Immature natural killer cell (primary cell): ENCODE measurements at regions not wholly inside any gene's neighbourhood (a gene's known extent, or its start where the extent isn't known, plus 50 kb on each side); places are given as distances from the start of the nearest gene placed in this dataset.
A peak's percentile ranks its signal among the peaks of the same experiment; 100 is the strongest.

Source experiments
- DNase-seq, 3 donors: peaks; one replicate each; pipeline ENCODE4 v3.0.0; 2022; ENCODE audit warnings: mixed read lengths in 1 of 3
- H3K27ac Mint-ChIP-seq, 6 donors: one replicate each; pipeline ENCODE4 v1.8.0; 2020; ENCODE audit warnings: mixed read lengths in 6 of 6, mild to moderate bottlenecking in 5 of 6, inconsistent platforms in 4 of 6, moderate library complexity in 3 of 6
- H3K27me3 Mint-ChIP-seq, 3 donors: one replicate each; pipeline ENCODE4 v1.8.0; 2020 to 2021; ENCODE audit warnings: low read depth in 3 of 3, mild to moderate bottlenecking in 3 of 3, mixed read lengths in 3 of 3, moderate library complexity in 3 of 3, inconsistent platforms in 1 of 3
- H3K36me3 Mint-ChIP-seq, 3 donors: one replicate each; pipeline ENCODE4 v1.8.0; 2020; ENCODE audit warnings: mixed read lengths in 3 of 3, inconsistent platforms in 2 of 3, mild to moderate bottlenecking in 2 of 3
- H3K4me1 Mint-ChIP-seq, 2 donors: one replicate each; pipeline ENCODE4 v1.8.0; 2020; ENCODE audit warnings: inconsistent platforms in 2 of 2, mild to moderate bottlenecking in 2 of 2, mixed read lengths in 2 of 2, moderate library complexity in 1 of 2
- H3K4me3 Mint-ChIP-seq, 5 donors: one replicate each; pipeline ENCODE4 v1.8.0; 2020; ENCODE audit warnings: mild to moderate bottlenecking in 5 of 5, mixed read lengths in 5 of 5, inconsistent platforms in 3 of 5, moderate library complexity in 3 of 5
- H3K9me3 Mint-ChIP-seq, 6 donors: one replicate each; pipeline ENCODE4 v1.8.0; 2020; ENCODE audit warnings: mild to moderate bottlenecking in 6 of 6, mixed read lengths in 6 of 6, inconsistent platforms in 4 of 6, moderate library complexity in 3 of 6

- DNase-seq: no peak
- Mint-ChIP-seq H3K4me3 (no peak overlapping the region), H3K36me3 (no peaks in the 10 kb centered on the region), H3K27ac (peak overlapping the region in 1 of 6 donors; percentile 32), H3K27me3 (peaks cover 0 to 3% (median 0%) of the 10 kb centered on the region in 3 donors), H3K9me3 (no peaks in the 10 kb centered on the region), H3K4me1 (peaks cover 0 to 8% of the 10 kb centered on the region in 2 donors)
Measured at GRCh38 chr3:5270666-5271371, 83.3 kb downstream of the EDEM1 start.

- Mint-ChIP-seq H3K27me3 (peaks cover 0 to 3% (median 0%) of the 10 kb centered on the region in 3 donors), H3K9me3 (no peaks in the 10 kb centered on the region), H3K36me3 (no peaks in the 10 kb centered on the region), H3K4me3 (no peak overlapping the region), H3K4me1 (peaks cover 0 to 10% of the 10 kb centered on the region in 2 donors), H3K27ac (no peak overlapping the region)
- DNase-seq: no peak
Measured at GRCh38 chr3:5271372-5271683, 83.8 kb downstream of the EDEM1 start.

GRCh38 chr3:5272387-5272786 is 84.9 kb downstream of the EDEM1 start:
- Mint-ChIP-seq H3K36me3 (no peaks in the 10 kb centered on the region), H3K9me3 (no peaks in the 10 kb centered on the region), H3K27me3 (peaks cover 0 to 5% (median 0%) of the 10 kb centered on the region in 3 donors), H3K27ac (no peak overlapping the region), H3K4me1 (peaks cover 0 to 16% of the 10 kb centered on the region in 2 donors), H3K4me3 (no peak overlapping the region)
- no peak for DNase-seq

GRCh38 chr3:5274091-5274490 is 86.6 kb downstream of the EDEM1 start:
- peaks cover 0 to 16% of the 10 kb centered on the region in 2 donors for H3K4me1 Mint-ChIP-seq
- H3K27ac Mint-ChIP-seq: no peak overlapping the region
- DNase-seq: no peak
- H3K9me3 Mint-ChIP-seq: peaks cover 0 to under 1% (median 0%) of the 10 kb centered on the region in 6 donors
- no peak overlapping the region for H3K4me3 Mint-ChIP-seq
- no peaks in the 10 kb centered on the region for H3K36me3 Mint-ChIP-seq
- peaks cover 0 to 6% (median 0%) of the 10 kb centered on the region in 3 donors for H3K27me3 Mint-ChIP-seq

GRCh38 chr3:5275529-5275928 is 88.0 kb downstream of the EDEM1 start:
- DNase-seq: peak in 1 of 3 donors; percentile 9
- no peak overlapping the region for H3K4me3 Mint-ChIP-seq
- peak overlapping the region in 2 of 6 donors; percentile 1 to 39 for H3K27ac Mint-ChIP-seq
- peaks cover 0 to 9% (median under 1%) of the 10 kb centered on the region in 6 donors for H3K9me3 Mint-ChIP-seq
- H3K27me3 Mint-ChIP-seq: peaks cover 0 to 4% (median 0%) of the 10 kb centered on the region in 3 donors
- H3K4me1 Mint-ChIP-seq: peaks cover 0 to 16% of the 10 kb centered on the region in 2 donors
- H3K36me3 Mint-ChIP-seq: no peaks in the 10 kb centered on the region

DNA sequence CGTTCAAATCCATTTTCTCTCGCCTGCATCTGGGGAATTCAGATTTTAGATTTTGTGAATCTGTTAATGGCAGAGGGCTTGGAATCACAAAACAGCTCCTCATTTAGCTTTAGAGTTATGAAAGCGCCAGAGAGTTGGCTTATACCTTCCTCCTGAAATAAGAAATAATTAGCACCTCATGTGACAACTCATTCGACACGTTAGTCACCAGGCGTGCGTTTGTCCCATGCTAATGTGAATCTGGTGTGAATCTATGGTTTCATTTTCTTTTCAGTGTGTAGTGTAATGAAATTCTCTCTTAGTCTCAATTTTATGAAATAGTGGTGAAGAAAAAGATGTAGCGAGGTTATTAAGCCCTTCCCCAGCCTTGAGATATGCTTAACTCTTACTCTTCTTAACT is 89.4 kb downstream of the EDEM1 start:
- H3K27ac Mint-ChIP-seq: no peak overlapping the region

GRCh38 chr3:5277612-5278236 is 90.2 kb downstream of the EDEM1 start:
- DNase-seq: no peak
- H3K9me3 Mint-ChIP-seq: peaks cover 0 to 26% (median 9%) of the 10 kb centered on the region in 6 donors
- H3K36me3 Mint-ChIP-seq: peaks cover 0 to 4% (median 0%) of the 10 kb centered on the region in 3 donors
- H3K27me3 Mint-ChIP-seq: peaks cover 0 to 4% (median 0%) of the 10 kb centered on the region in 3 donors
- peaks cover 0 to 16% of the 10 kb centered on the region in 2 donors for H3K4me1 Mint-ChIP-seq
- no peak overlapping the region for H3K4me3 Mint-ChIP-seq
- H3K27ac Mint-ChIP-seq: no peak overlapping the region

More for the DNA sequence above, 89.4 kb downstream of the EDEM1 start:
- Mint-ChIP-seq H3K36me3 (peaks cover 0 to 1% (median 0%) of the 10 kb centered on the region in 3 donors), H3K4me3 (no peak overlapping the region), H3K9me3 (peaks cover 0 to 21% (median 5%) of the 10 kb centered on the region in 6 donors), H3K4me1 (peaks cover 0 to 16% of the 10 kb centered on the region in 2 donors), H3K27me3 (peaks cover 0 to 4% (median 0%) of the 10 kb centered on the region in 3 donors)
- no peak for DNase-seq

DNA sequence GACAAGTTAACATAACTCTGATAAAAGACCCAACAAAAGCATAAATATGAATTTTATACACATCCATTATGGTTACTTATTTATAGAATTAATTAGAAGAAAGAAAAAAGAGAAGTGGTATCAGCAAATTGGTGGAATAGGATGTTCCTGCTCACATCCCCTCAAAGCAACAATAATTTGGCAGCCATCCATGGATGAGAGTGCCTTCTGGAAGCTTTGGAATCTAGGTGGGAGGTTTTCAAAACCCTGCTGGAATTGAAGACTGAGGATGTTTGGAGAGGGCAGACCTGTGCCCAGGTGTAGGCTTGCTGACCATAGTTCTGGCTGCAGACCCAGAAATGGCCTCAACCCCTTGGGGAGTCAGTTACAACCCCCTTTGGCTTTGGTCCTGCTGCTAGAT is 91.2 kb downstream of the EDEM1 start:
- Mint-ChIP-seq H3K9me3 (peaks cover 0 to 29% (median 10%) of the 10 kb centered on the region in 6 donors), H3K27ac (no peak overlapping the region), H3K36me3 (peaks cover 0 to 4% (median 0%) of the 10 kb centered on the region in 3 donors), H3K4me3 (no peak overlapping the region), H3K4me1 (peaks cover 0 to 16% of the 10 kb centered on the region in 2 donors), H3K27me3 (peaks cover 0 to 4% (median 0%) of the 10 kb centered on the region in 3 donors)
- DNase-seq: no peak

- peaks cover 0 to 4% (median 4%) of the 10 kb centered on the region in 3 donors for H3K36me3 Mint-ChIP-seq
Measured at GRCh38 chr3:5282703-5283102, 95.2 kb downstream of the EDEM1 start.

GRCh38 chr3:5285439-5285838 is 97.9 kb downstream of the EDEM1 start:
- no peaks in the 10 kb centered on the region for H3K4me1 Mint-ChIP-seq
- DNase-seq: no peak
- H3K4me3 Mint-ChIP-seq: no peak overlapping the region
- peaks cover 0 to 4% (median 4%) of the 10 kb centered on the region in 3 donors for H3K36me3 Mint-ChIP-seq
- H3K9me3 Mint-ChIP-seq: peaks cover 2 to 46% (median 21%) of the 10 kb centered on the region in 6 donors
- H3K27ac Mint-ChIP-seq: no peak overlapping the region
- H3K27me3 Mint-ChIP-seq: peaks cover 0 to 6% (median 3%) of the 10 kb centered on the region in 3 donors

More at GRCh38 chr3:5282703-5283102, 95.2 kb downstream of the EDEM1 start:
- peaks cover 2 to 37% (median 15%) of the 10 kb centered on the region in 6 donors for H3K9me3 Mint-ChIP-seq
- H3K4me1 Mint-ChIP-seq: no peaks in the 10 kb centered on the region
- no peak overlapping the region for H3K4me3 Mint-ChIP-seq
- peaks cover 0 to 5% (median 3%) of the 10 kb centered on the region in 3 donors for H3K27me3 Mint-ChIP-seq
- no peak overlapping the region for H3K27ac Mint-ChIP-seq
- DNase-seq: no peak

GRCh38 chr3:5290915-5291314 is 103.4 kb downstream of the EDEM1 start:
- Mint-ChIP-seq H3K9me3 (peaks cover 1 to 25% (median 10%) of the 10 kb centered on the region in 6 donors), H3K4me3 (no peak overlapping the region), H3K36me3 (no peaks in the 10 kb centered on the region), H3K4me1 (peaks cover 0 to 4% of the 10 kb centered on the region in 2 donors), H3K27me3 (peaks cover 0 to 4% (median 0%) of the 10 kb centered on the region in 3 donors), H3K27ac (no peak overlapping the region)
- DNase-seq: no peak

DNA sequence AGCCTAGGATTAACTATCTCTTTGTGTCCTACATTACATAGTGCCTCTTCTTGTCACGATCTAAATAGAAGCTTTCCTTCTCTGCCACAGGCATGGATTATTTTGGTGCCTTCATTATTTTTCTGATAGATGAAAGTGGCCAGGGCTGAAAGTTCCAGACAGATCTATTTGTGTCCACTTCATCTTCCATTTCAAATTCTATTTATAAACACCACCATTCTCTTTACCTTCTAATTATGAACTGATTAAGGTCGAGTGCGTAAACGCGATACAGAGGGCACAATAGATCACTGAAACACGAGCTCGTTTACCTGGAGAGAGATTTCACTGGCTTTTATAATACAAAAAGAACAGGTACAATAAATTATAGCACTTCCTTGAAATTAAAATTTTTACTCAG is 105.0 kb downstream of the EDEM1 start:
- H3K27me3 Mint-ChIP-seq: peaks cover 0 to 3% (median 0%) of the 10 kb centered on the region in 3 donors

DNA sequence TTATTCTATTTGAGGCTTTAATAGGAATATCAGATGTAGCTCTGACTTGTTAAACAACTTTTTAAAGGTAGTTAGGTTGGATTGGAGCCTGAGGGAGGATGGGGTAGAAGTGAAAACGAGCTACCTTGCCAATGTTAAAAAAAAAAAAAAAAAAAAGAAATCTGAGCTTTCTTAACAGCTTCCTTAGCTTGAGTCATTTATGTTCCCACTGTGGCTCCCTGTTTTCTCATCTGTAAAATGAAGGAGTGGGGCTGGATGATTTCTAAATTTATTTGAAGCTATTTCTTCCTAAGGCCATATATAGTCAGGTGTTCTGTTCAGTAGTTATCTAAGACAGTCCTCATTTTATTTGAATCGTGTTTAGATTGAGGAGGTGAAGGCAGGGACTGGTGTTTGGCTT is 105.7 kb downstream of the EDEM1 start:
- Mint-ChIP-seq H3K27me3 (peaks cover 0 to 3% (median 0%) of the 10 kb centered on the region in 3 donors), H3K4me1 (peaks cover 7 to 17% of the 10 kb centered on the region in 2 donors), H3K4me3 (no peak overlapping the region), H3K27ac (no peak overlapping the region), H3K36me3 (no peaks in the 10 kb centered on the region), H3K9me3 (peaks cover 0 to 9% (median 1%) of the 10 kb centered on the region in 6 donors)
- DNase-seq: no peak

More for the DNA sequence above, 105.0 kb downstream of the EDEM1 start:
- Mint-ChIP-seq H3K27ac (no peak overlapping the region), H3K36me3 (no peaks in the 10 kb centered on the region), H3K4me3 (no peak overlapping the region), H3K9me3 (peaks cover 0 to 16% (median 8%) of the 10 kb centered on the region in 6 donors), H3K4me1 (peaks cover 7 to 17% of the 10 kb centered on the region in 2 donors)
- no peak for DNase-seq

DNA sequence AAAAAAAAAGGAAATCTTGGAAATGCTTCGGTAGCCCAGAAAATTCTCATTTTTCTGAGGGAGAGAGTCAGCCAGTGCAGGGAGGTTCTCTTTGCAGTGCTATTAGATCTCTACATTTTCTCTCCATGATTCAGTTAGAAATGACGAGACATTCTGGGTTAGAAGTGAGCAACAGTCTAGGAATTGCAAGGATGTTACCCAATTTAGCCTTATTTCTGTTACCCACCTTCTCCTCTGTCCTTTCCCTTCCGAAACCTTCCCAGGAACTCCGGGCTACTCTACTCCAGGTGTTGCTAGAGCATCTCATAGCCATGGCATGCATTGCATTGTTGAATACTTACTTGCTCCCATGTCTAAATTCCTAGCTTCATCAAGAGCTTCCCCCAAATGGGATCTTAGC is 106.8 kb downstream of the EDEM1 start:
- Mint-ChIP-seq H3K27ac (no peak overlapping the region), H3K36me3 (no peaks in the 10 kb centered on the region), H3K9me3 (peaks cover 0 to 5% (median 0%) of the 10 kb centered on the region in 6 donors), H3K4me1 (peaks cover 7 to 17% of the 10 kb centered on the region in 2 donors), H3K4me3 (no peak overlapping the region), H3K27me3 (peaks cover 0 to 3% (median 0%) of the 10 kb centered on the region in 3 donors)
- no peak for DNase-seq
